ENCODE measurements at regions not wholly inside any gene's neighbourhood (a gene's known extent, or its start where the extent isn't known, plus 50 kb on each side); places are given as distances from the start of the nearest gene placed in this dataset.

DNA sequence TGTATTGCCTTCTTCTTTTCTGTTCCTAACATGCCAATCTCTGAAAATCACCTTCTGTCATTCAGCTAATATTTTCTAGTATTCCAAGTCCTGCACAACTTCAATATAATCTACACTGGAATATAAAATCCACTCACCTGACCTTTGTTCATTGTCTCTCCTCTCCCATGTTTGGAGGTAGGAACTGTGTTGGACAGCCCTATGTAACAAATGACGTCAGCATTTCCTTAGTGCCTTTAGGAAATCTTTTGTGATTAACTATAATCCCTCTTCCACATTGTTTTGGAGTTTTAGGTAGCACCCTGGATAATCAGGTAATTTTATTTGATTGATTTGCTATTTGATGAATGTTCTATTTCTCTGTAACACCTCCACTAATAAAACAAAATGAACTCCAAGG lies 814.8 kb upstream of the PRKX start:
- ATAC-seq, result no peak
- TF ChIP-seq RARB (CRISPR knock-in tag; IDR thresholded peaks at IDR 0.05) (no peak), CSDC2 (CRISPR knock-in tag; IDR thresholded peaks at IDR 0.05) (no peak), ZNF8 (CRISPR knock-in tag; IDR thresholded peaks at IDR 0.05) (no peak), OSR1 (CRISPR knock-in tag; IDR thresholded peaks at IDR 0.05) (no peak), GLIS3 (CRISPR knock-in tag; IDR thresholded peaks at IDR 0.05) (no peak), ARNTL (CRISPR knock-in tag; IDR thresholded peaks at IDR 0.05; ENCODE audit: borderline replicate concordance, low read depth) (no peak), PPARA (CRISPR knock-in tag; IDR thresholded peaks at IDR 0.05; ENCODE audit: borderline replicate concordance) (no peak), TCF4 (CRISPR knock-in tag; IDR thresholded peaks at IDR 0.05; ENCODE audit: borderline replicate concordance) (no peak), BACH2 (CRISPR knock-in tag; IDR thresholded peaks at IDR 0.05; ENCODE audit: borderline replicate concordance) (no peak)
- TF ChIP-seq, protein P1, sequence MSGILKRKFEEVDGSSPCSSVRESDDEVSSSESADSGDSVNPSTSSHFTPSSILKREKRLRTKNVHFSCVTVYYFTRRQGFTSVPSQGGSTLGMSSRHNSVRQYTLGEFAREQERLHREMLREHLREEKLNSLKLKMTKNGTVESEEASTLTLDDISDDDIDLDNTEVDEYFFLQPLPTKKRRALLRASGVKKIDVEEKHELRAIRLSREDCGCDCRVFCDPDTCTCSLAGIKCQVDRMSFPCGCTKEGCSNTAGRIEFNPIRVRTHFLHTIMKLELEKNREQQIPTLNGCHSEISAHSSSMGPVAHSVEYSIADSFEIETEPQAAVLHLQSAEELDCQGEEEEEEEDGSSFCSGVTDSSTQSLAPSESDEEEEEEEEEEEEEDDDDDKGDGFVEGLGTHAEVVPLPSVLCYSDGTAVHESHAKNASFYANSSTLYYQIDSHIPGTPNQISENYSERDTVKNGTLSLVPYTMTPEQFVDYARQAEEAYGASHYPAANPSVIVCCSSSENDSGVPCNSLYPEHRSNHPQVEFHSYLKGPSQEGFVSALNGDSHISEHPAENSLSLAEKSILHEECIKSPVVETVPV (CRISPR knock-in tag; IDR thresholded peaks at IDR 0.05), result no peak

DNA sequence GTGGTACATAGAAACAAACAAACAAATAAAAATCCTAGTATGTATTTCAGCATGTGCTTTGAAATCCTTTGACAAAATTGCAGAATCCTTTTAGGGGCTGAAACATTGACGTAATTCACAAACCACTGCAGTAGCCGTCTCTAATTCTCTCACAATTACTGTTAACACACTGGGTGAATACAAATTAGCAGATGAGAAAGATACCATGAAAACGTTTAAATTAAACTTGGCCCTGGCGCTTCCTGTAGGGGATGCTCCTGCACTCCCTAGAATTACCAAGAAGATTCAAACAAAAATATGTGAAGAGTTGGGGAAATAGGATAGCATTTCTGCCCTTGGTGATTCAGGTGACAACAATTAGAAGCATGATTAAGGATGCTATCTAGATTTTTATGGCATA lies 772.5 kb upstream of the PRKX start:
- TF ChIP-seq CSDC2 (CRISPR knock-in tag; IDR thresholded peaks at IDR 0.05) (no peak), RARB (CRISPR knock-in tag; IDR thresholded peaks at IDR 0.05) (no peak), TSHZ2 (CRISPR knock-in tag; IDR thresholded peaks at IDR 0.05) (no peak), ESRRG (CRISPR knock-in tag; IDR thresholded peaks at IDR 0.05) (no peak), ARNTL (CRISPR knock-in tag; IDR thresholded peaks at IDR 0.05; ENCODE audit: borderline replicate concordance, low read depth) (no peak), ZNF8 (CRISPR knock-in tag; IDR thresholded peaks at IDR 0.05) (no peak), SNAI2 (CRISPR knock-in tag; IDR thresholded peaks at IDR 0.05) (no peak), BACH2 (CRISPR knock-in tag; IDR thresholded peaks at IDR 0.05; ENCODE audit: borderline replicate concordance) (no peak), TCF4 (CRISPR knock-in tag; IDR thresholded peaks at IDR 0.05; ENCODE audit: borderline replicate concordance) (no peak), PPARA (CRISPR knock-in tag; IDR thresholded peaks at IDR 0.05; ENCODE audit: borderline replicate concordance) (no peak)
- TF ChIP-seq, protein P2, sequence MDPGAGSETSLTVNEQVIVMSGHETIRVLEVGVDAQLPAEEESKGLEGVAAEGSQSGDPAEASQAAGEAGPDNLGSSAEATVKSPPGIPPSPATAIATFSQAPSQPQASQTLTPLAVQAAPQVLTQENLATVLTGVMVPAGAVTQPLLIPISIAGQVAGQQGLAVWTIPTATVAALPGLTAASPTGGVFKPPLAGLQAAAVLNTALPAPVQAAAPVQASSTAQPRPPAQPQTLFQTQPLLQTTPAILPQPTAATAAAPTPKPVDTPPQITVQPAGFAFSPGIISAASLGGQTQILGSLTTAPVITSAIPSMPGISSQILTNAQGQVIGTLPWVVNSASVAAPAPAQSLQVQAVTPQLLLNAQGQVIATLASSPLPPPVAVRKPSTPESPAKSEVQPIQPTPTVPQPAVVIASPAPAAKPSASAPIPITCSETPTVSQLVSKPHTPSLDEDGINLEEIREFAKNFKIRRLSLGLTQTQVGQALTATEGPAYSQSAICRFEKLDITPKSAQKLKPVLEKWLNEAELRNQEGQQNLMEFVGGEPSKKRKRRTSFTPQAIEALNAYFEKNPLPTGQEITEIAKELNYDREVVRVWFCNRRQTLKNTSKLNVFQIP (CRISPR knock-in tag; IDR thresholded peaks at IDR 0.05; ENCODE audit: borderline replicate concordance, low read depth), result no peak
- no peak for ATAC-seq

DNA sequence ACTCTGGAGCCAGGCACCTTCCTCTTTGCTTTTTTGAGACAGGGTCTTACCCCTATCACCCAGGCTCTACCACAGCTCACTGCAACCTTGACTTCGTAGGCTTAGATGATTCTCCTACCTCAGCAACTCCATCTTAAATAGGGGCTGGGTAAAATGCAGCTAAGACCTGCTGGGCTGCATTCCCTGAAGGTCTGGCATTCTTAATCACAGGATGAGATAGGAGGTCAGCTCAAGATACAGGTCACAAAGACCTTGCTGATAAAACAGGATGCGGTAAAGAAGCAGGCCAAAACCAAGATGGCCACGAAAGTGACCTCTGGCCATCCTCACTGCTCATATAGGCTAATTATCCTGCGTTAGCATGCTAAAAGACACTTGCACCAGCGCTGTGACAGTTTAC lies 770.8 kb upstream of the PRKX start:
- TF ChIP-seq ZFP3 (CRISPR knock-in tag; IDR thresholded peaks at IDR 0.05), result no peak
- no peak for TF ChIP-seq ZC3H10 (CRISPR knock-in tag; IDR thresholded peaks at IDR 0.05)
- TF ChIP-seq ZNF565 (CRISPR knock-in tag; conservative IDR thresholded peaks at IDR 0.05; ENCODE audit: low read depth), result no peak
- no peak for ATAC-seq

- no peak for ATAC-seq
- TF ChIP-seq TSHZ2 (CRISPR knock-in tag; IDR thresholded peaks at IDR 0.05) (no peak), SNAI2 (CRISPR knock-in tag; IDR thresholded peaks at IDR 0.05) (no peak), CSDC2 (CRISPR knock-in tag; IDR thresholded peaks at IDR 0.05) (no peak), ARNTL (CRISPR knock-in tag; IDR thresholded peaks at IDR 0.05; ENCODE audit: borderline replicate concordance, low read depth) (no peak), TOX (CRISPR knock-in tag; IDR thresholded peaks at IDR 0.05; ENCODE audit: borderline replicate concordance) (no peak), PPARA (CRISPR knock-in tag; IDR thresholded peaks at IDR 0.05; ENCODE audit: borderline replicate concordance) (no peak), OSR1 (CRISPR knock-in tag; IDR thresholded peaks at IDR 0.05) (no peak), ZFP3 (CRISPR knock-in tag; IDR thresholded peaks at IDR 0.05) (no peak), GLIS3 (CRISPR knock-in tag; IDR thresholded peaks at IDR 0.05) (no peak), ZFP30 (CRISPR knock-in tag; IDR thresholded peaks at IDR 0.05) (no peak), ZNF565 (CRISPR knock-in tag; conservative IDR thresholded peaks at IDR 0.05; ENCODE audit: low read depth) (no peak)
- TF ChIP-seq, protein P3, sequence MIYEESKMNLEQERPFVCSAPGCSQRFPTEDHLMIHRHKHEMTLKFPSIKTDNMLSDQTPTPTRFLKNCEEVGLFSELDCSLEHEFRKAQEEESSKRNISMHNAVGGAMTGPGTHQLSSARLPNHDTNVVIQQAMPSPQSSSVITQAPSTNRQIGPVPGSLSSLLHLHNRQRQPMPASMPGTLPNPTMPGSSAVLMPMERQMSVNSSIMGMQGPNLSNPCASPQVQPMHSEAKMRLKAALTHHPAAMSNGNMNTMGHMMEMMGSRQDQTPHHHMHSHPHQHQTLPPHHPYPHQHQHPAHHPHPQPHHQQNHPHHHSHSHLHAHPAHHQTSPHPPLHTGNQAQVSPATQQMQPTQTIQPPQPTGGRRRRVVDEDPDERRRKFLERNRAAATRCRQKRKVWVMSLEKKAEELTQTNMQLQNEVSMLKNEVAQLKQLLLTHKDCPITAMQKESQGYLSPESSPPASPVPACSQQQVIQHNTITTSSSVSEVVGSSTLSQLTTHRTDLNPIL (CRISPR knock-in tag; IDR thresholded peaks at IDR 0.05; ENCODE audit: low read depth), result no peak
- TF ChIP-seq, protein P1 (CRISPR knock-in tag; IDR thresholded peaks at IDR 0.05), result no peak
These were observed 738.1 kb upstream of the PRKX start for GRCh38 chrX:4451591-4451990.
